ENCODE measurements at regions not wholly inside any gene's neighbourhood (a gene's known extent, or its start where the extent isn't known, plus 50 kb on each side); places are given as distances from the start of the nearest gene placed in this dataset.
"Not testable (repeated sequence)": the region's sequence is repeated elsewhere in the genome, so short reads cannot be mapped to it uniquely, and the experiment has no call there.

DNA sequence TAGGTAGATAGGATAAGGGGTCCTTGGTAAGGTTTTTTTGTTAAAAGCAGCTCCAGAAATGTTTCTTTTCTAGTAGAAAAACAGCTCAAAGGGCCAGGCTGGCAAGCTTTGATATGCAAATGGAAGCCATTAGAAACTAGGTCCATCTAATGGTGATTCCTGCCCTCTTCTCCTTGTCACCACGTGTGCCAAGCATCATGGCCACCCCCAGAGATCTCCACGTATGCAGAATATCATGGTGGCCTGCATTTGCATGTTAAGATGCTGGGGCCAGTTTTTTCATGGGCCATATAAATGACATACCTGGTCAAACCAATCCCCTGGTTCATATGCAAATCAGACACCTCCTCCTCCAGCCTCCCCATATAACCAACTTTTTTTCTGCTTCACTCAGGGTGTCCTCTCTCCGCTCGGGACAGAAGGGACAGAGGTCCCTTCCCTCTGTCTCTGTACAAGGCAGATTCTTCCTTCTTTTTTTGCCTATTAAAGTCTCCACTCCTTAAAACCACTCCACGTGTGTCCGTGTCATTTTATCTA, 1335.9 kb downstream of the UQCRFS1 start:
- Histone ChIP-seq H3K27me3 (ENCODE audit: control insufficient read depth in 1 of 2, insufficient read depth in 2 of 2, low read length in 2 of 2) (no peaks in the 10 kb centered on the region), H3K4me1 (ENCODE audit: insufficient read depth, low read length) (no peaks in the 10 kb centered on the region), H3K9ac (ENCODE audit: low read length) (no peak overlapping the region), H3K4me3 (ENCODE audit: low read depth in 1 of 2, low read length in 2 of 2) (no peak overlapping the region), H3K27ac (ENCODE audit: low read depth, low read length) (no peak overlapping the region), H3K36me3 (ENCODE audit: insufficient read depth, low read length) (no peaks in the 10 kb centered on the region), H3K9me3 (ENCODE audit: low read length) (no peaks in the 10 kb centered on the region)

DNA sequence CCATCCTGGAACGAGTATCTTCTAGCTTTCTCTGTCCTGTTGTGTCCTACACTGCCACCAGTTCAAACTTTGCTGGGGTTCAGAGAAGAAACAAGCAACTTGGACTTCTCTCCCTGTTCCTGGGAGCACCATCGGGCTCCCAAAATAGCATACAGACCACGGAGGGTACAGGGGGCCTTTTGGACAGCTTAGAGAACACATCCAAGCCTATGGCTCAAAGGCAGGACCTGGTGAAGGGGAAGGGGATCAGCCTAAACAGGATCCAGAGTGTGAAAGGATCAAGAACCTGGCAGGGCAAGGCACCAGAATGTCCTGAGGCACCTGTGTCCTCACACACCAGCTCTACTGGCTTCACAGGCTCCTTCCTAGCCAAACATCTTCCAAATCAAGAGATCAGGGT, 1336.5 kb downstream of the UQCRFS1 start:
- no peak overlapping the region for H3K27ac ChIP-seq (ENCODE audit: low read depth, low read length)
- no peaks in the 10 kb centered on the region for H3K27me3 ChIP-seq (ENCODE audit: control insufficient read depth in 1 of 2, insufficient read depth in 2 of 2, low read length in 2 of 2)
- no peaks in the 10 kb centered on the region for H3K36me3 ChIP-seq (ENCODE audit: insufficient read depth, low read length)
- no peak overlapping the region for H3K9ac ChIP-seq (ENCODE audit: low read length)
- no peaks in the 10 kb centered on the region for H3K9me3 ChIP-seq (ENCODE audit: low read length)
- no peak overlapping the region for H3K4me3 ChIP-seq (ENCODE audit: low read depth in 1 of 2, low read length in 2 of 2)
- no peaks in the 10 kb centered on the region for H3K4me1 ChIP-seq (ENCODE audit: insufficient read depth, low read length)

DNA sequence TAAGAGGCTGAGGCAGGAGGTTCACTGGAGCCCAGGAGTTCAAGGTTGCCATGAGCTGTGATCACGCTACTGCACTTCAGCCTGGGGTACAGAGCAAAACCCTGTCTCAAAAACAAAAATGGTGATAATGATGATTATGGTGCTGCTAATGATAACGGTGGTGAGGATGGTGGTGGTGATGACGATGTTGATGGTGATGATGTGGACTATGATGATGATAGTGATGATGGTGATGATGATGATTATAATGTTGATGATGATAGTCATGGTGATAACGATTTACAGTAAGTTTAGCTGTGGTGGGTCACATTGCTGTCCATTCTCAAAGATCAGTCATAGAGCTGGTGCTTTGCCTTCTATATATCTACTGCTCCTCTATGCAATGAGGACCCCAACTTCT, 1340.6 kb downstream of the UQCRFS1 start:
- Histone ChIP-seq H3K27me3 (ENCODE audit: control insufficient read depth in 1 of 2, insufficient read depth in 2 of 2, low read length in 2 of 2) (no peaks in the 10 kb centered on the region), H3K9me3 (ENCODE audit: low read length) (no peaks in the 10 kb centered on the region), H3K36me3 (ENCODE audit: insufficient read depth, low read length) (no peaks in the 10 kb centered on the region), H3K4me1 (ENCODE audit: insufficient read depth, low read length) (no peaks in the 10 kb centered on the region), H3K9ac (ENCODE audit: low read length) (no peak overlapping the region), H3K4me3 (ENCODE audit: low read depth in 1 of 2, low read length in 2 of 2) (no peak overlapping the region), H3K27ac (ENCODE audit: low read depth, low read length) (no peak overlapping the region)

DNA sequence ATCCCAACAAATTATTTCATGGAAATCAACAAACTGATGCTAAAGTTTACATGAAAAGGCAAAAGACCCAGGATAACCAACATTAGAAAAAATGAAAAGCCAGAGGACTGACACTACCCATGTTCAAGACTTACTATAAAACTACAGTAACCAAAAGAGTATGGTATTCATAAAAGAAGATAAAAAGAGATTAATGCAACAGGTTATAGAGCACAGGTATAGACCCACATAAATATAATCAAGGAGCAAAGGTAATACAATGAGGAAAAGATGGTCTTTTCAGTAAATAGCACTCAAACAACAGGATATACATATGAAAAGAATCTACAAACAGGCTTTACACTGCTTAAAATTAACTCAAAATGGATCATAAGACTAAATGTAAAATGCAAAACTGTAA, 1342.7 kb downstream of the UQCRFS1 start:
- Histone ChIP-seq H3K36me3 (ENCODE audit: insufficient read depth, low read length) (no peaks in the 10 kb centered on the region), H3K9me3 (ENCODE audit: low read length) (no peaks in the 10 kb centered on the region), H3K27ac (ENCODE audit: low read depth, low read length) (no peak overlapping the region), H3K4me3 (ENCODE audit: low read depth in 1 of 2, low read length in 2 of 2) (no peak overlapping the region), H3K27me3 (ENCODE audit: control insufficient read depth in 1 of 2, insufficient read depth in 2 of 2, low read length in 2 of 2) (no peaks in the 10 kb centered on the region), H3K4me1 (ENCODE audit: insufficient read depth, low read length) (no peaks in the 10 kb centered on the region), H3K9ac (ENCODE audit: low read length) (no peak overlapping the region)

DNA sequence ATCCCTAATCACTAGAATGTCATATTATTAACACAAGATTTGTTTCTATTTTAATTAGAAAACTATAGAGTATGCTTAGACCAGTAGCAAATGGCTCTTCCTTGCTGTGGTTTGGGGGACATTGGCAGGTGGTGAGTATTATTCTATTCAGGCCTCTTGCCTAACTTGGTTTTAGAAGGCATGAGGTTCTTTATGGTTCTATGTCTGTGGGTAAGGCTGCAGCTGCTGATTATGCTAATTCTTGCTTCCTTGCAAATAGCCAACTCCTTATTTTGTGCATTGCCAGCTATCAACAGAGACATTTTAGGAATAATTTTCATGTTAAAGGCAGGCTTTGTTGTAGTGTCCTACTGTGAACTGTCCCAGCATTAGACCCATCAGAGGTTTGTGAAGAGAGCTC, 1344.9 kb downstream of the UQCRFS1 start:
- H3K36me3 ChIP-seq (ENCODE audit: insufficient read depth, low read length): no peaks in the 10 kb centered on the region
- H3K9ac ChIP-seq (ENCODE audit: low read length): no peak overlapping the region
- H3K4me1 ChIP-seq (ENCODE audit: insufficient read depth, low read length): no peaks in the 10 kb centered on the region
- H3K9me3 ChIP-seq (ENCODE audit: low read length): no peaks in the 10 kb centered on the region
- no peaks in the 10 kb centered on the region for H3K27me3 ChIP-seq (ENCODE audit: control insufficient read depth in 1 of 2, insufficient read depth in 2 of 2, low read length in 2 of 2)
- H3K4me3 ChIP-seq (ENCODE audit: low read depth in 1 of 2, low read length in 2 of 2): no peak overlapping the region
- no peak overlapping the region for H3K27ac ChIP-seq (ENCODE audit: low read depth, low read length)

DNA sequence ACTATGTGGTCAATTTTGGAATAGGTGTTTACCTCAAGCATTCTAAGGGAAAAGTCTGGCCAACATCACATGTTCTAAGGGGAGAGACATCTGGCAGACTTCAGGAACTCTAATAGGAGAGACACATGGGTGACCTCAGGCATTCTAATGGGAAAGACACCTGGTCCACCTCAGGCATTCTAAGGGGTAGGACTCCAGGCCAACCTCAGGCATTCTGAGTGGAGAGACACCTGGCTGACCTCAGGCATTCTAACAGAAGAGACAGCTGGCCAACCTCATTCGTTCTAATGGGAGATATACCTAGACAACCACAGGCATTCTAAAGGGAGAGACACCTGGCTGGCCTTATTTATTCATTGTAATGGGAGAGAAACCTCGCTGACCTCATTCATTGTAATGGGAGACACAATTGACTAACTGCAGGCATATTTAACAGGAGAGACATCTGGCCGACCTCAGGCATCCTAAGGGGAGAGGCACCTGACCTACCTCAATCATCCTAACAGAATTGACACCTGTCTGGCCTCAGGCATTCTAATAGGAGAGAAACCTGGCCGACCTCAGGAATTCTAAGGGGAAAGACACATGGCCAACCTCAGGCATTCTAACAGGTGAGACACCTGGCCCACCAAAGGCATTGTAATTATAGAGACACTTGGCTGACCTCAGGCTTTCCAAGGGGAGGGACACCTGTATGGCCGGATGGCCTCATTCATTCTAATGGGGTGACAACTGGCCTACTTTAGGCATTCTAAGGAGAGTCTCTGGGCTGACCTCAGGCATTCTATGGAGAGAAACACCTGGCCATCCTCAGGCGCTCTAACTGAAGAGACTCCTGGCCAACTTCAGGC, 1346.8 kb downstream of the UQCRFS1 start:
- Histone ChIP-seq H3K9me3 (ENCODE audit: low read length) (no peaks in the 10 kb centered on the region), H3K4me1 (ENCODE audit: insufficient read depth, low read length) (no peaks in the 10 kb centered on the region), H3K27ac (ENCODE audit: low read depth, low read length) (no peak overlapping the region), H3K36me3 (ENCODE audit: insufficient read depth, low read length) (no peaks in the 10 kb centered on the region), H3K4me3 (ENCODE audit: low read depth in 1 of 2, low read length in 2 of 2) (no peak overlapping the region), H3K9ac (ENCODE audit: low read length) (no peak overlapping the region), H3K27me3 (ENCODE audit: control insufficient read depth in 1 of 2, insufficient read depth in 2 of 2, low read length in 2 of 2) (no peaks in the 10 kb centered on the region)

DNA sequence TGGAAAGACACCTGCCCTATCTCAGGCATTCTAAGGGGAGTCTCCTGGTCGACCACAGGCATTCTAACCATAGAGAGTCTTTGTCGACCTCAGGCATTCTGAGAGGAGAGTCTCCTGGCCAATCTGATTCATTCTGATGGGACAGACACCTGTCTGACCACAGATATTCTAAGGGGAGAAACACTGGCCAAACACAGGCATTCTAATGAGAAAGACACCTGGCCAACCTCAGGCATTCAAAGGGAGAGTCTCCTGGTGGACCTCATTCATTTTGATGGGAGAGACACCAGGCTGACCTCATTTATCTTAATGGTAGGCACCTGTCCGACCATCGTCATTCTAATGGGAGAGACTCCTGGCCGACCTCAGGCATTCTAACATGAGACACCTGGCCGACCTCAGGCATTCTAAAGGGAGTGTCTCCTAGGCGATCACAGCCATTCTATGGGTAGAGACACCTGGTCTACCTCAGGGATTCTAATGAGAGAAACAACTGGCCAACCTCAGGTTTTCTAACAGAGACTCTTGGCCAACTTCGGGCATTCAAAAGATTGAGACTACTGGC, 1351.5 kb downstream of the UQCRFS1 start:
- Histone ChIP-seq H3K4me1 (ENCODE audit: insufficient read depth, low read length) (no peaks in the 10 kb centered on the region), H3K9ac (ENCODE audit: low read length) (no peak overlapping the region), H3K36me3 (ENCODE audit: insufficient read depth, low read length) (no peaks in the 10 kb centered on the region), H3K4me3 (ENCODE audit: low read depth in 1 of 2, low read length in 2 of 2) (no peak overlapping the region), H3K27ac (ENCODE audit: low read depth, low read length) (no peak overlapping the region), H3K9me3 (ENCODE audit: low read length) (no peaks in the 10 kb centered on the region), H3K27me3 (ENCODE audit: control insufficient read depth in 1 of 2, insufficient read depth in 2 of 2, low read length in 2 of 2) (no peaks in the 10 kb centered on the region)

DNA sequence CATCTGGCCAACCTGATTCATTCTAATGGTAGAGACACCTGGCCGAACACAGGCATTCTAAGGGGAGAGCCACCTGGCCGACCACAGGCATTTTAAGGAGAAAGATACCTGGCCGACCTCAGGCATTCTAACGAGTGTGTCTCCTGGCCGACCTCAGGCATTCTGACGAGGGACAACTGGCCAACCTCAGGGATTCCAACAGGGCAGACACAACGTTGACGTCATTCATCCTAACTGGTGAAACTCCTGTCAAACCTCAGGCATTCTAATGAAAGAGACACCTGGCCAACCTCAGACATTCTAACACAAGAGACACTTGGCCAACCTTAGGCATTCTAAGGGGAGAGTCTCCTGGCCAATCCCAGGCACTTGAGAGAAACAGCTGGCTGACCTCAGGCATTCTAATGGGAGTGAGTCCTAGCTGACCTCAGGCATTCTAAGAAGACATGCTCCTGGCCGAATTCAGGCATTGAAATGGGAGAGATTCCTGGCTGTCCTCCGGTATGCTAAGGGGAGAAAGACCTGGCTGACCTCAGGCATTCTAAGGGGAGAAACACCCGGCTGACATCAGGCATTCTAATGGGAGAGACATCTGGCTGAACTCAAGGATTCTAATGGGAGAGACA, 1352.5 kb downstream of the UQCRFS1 start:
- no peak overlapping the region for H3K27ac ChIP-seq (ENCODE audit: low read depth, low read length)
- H3K4me1 ChIP-seq (ENCODE audit: insufficient read depth, low read length): no peaks in the 10 kb centered on the region
- H3K4me3 ChIP-seq (ENCODE audit: low read depth in 1 of 2, low read length in 2 of 2): no peak overlapping the region
- no peaks in the 10 kb centered on the region for H3K27me3 ChIP-seq (ENCODE audit: control insufficient read depth in 1 of 2, insufficient read depth in 2 of 2, low read length in 2 of 2)
- H3K9me3 ChIP-seq (ENCODE audit: low read length): no peaks in the 10 kb centered on the region
- no peaks in the 10 kb centered on the region for H3K36me3 ChIP-seq (ENCODE audit: insufficient read depth, low read length)
- no peak overlapping the region for H3K9ac ChIP-seq (ENCODE audit: low read length)

DNA sequence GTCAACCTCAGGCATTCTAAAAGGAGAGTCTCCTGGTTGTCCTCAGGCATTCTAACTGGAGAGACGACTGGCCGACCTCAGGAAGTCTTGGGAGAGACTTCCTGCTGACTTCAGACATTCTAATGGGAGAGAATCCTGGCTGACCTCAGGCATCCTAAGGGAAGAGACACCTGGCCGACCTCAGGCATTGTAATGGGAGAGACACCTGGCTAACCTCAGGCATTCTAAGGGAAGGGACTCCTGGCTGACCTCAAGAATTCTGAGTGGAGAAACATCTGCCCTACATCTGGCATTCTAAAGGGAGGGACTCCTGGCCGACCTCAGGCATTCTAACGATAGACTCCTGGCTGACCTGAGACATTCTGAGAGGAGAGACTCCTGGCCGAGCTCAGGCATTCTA, 1353.3 kb downstream of the UQCRFS1 start:
- Histone ChIP-seq H3K4me3 (ENCODE audit: low read depth in 1 of 2, low read length in 2 of 2) (no peak overlapping the region), H3K27me3 (ENCODE audit: control insufficient read depth in 1 of 2, insufficient read depth in 2 of 2, low read length in 2 of 2) (no peaks in the 10 kb centered on the region), H3K9ac (ENCODE audit: low read length) (no peak overlapping the region), H3K9me3 (ENCODE audit: low read length) (no peaks in the 10 kb centered on the region), H3K4me1 (ENCODE audit: insufficient read depth, low read length) (no peaks in the 10 kb centered on the region), H3K27ac (ENCODE audit: low read depth, low read length) (no peak overlapping the region), H3K36me3 (ENCODE audit: insufficient read depth, low read length) (no peaks in the 10 kb centered on the region)

DNA sequence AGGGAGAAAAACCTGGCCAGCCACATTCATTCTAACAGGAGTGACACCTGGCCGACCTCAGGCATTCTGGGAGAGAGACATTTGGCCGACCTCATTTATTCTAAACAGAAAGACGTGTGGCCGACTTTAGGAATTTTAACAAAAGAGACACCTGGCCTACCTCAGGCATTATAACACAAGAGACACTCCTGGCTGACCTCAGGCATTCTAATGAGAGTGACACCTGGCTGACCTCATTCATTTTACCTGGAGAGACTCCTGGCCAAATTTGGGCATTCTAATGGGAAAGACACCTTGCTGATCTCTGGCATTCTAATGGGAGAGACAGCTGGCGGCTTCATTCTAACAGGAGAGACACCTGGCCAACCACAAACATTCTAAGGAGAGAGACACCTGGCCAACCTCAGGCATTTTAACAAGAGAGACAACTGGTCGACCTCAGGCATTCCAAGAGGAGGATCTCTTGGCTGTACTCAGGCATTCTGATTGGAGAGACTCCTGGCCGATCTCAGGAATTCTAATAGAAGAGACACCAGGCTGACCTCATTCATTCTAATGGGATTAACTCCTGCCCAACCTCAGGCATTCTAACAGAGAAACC, 1353.9 kb downstream of the UQCRFS1 start:
- Histone ChIP-seq H3K9me3 (ENCODE audit: low read length) (no peaks in the 10 kb centered on the region), H3K27me3 (ENCODE audit: control insufficient read depth in 1 of 2, insufficient read depth in 2 of 2, low read length in 2 of 2) (no peaks in the 10 kb centered on the region), H3K36me3 (ENCODE audit: insufficient read depth, low read length) (no peaks in the 10 kb centered on the region), H3K27ac (ENCODE audit: low read depth, low read length) (no peak overlapping the region), H3K4me1 (ENCODE audit: insufficient read depth, low read length) (no peaks in the 10 kb centered on the region), H3K4me3 (ENCODE audit: low read depth in 1 of 2, low read length in 2 of 2) (no peak overlapping the region), H3K9ac (ENCODE audit: low read length) (no peak overlapping the region)

DNA sequence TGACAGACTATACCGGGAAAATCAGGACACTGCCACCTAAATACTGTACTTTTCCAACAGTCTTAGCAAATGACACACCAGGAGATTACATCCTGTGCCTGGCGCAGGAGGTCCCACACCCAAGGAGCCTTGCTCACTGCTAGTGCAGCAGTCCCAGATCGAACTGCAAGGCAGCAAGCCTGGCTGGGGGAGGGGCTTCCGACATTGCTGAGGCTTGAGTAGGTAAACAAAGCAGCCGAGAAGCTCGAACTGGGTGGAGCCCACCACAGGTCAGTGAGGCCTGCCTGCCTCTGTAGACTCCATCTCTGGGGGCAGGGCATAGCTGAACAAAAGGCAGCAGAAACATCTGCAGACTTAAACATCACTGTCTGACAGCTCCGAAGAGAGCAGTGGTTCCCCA, 1360.0 kb downstream of the UQCRFS1 start:
- H3K36me3 ChIP-seq (ENCODE audit: insufficient read depth, low read length); H3K4me3 ChIP-seq (ENCODE audit: low read depth in 1 of 2, low read length in 2 of 2); H3K9me3 ChIP-seq (ENCODE audit: low read length); H3K4me1 ChIP-seq (ENCODE audit: insufficient read depth, low read length); H3K9ac ChIP-seq (ENCODE audit: low read length); H3K27ac ChIP-seq (ENCODE audit: low read depth, low read length); H3K27me3 ChIP-seq (ENCODE audit: control insufficient read depth in 1 of 2, insufficient read depth in 2 of 2, low read length in 2 of 2): not testable (repeated sequence)
